ENCODE measurements at regions not wholly inside any gene's neighbourhood (a gene's known extent, or its start where the extent isn't known, plus 50 kb on each side); places are given as distances from the start of the nearest gene placed in this dataset.

GRCh38 chr11:95700471-95700817, 89.1 kb downstream of the FAM76B start:
- TF ChIP-seq CTCF (IDR thresholded peaks at IDR 0.05), result no peak
- ATAC-seq (ENCODE audit: low FRiP score) (no peak), DNase-seq (ENCODE audit: low spot score) (no peak)

- ATAC-seq (ENCODE audit: low FRiP score) (peak; percentile 56), DNase-seq (ENCODE audit: low spot score) (no peak)
- no peak for TF ChIP-seq CTCF (IDR thresholded peaks at IDR 0.05)
Observed at GRCh38 chr11:95699631-95700470, 89.7 kb downstream of the FAM76B start.

- TF ChIP-seq CTCF (IDR thresholded peaks at IDR 0.05), result no peak
- DNase-seq (ENCODE audit: low spot score) (no peak), ATAC-seq (ENCODE audit: low FRiP score) (peak; percentile 89)
Observed at GRCh38 chr11:95698676-95699557, 90.7 kb downstream of the FAM76B start.

- TF ChIP-seq CTCF (IDR thresholded peaks at IDR 0.05), result no peak
- no peak for DNase-seq (ENCODE audit: low spot score)
- no peak for ATAC-seq (ENCODE audit: low FRiP score)
Observed at GRCh38 chr11:95697614-95698408, 91.8 kb downstream of the FAM76B start.

- ATAC-seq (ENCODE audit: low FRiP score) (no peak), DNase-seq (ENCODE audit: low spot score) (no peak)
- no peak for TF ChIP-seq CTCF (IDR thresholded peaks at IDR 0.05)
Observed at GRCh38 chr11:95695181-95695580, 94.4 kb downstream of the FAM76B start.

GRCh38 chr11:95693298-95693697, 96.3 kb downstream of the FAM76B start:
- DNase-seq (ENCODE audit: low spot score) (no peak), ATAC-seq (ENCODE audit: low FRiP score) (no peak)
- no peak for TF ChIP-seq CTCF (IDR thresholded peaks at IDR 0.05)
